ENCODE measurements at regions not wholly inside any gene's neighbourhood (a gene's known extent, or its start where the extent isn't known, plus 50 kb on each side); places are given as distances from the start of the nearest gene placed in this dataset.

- TF ChIP-seq, protein P1, sequence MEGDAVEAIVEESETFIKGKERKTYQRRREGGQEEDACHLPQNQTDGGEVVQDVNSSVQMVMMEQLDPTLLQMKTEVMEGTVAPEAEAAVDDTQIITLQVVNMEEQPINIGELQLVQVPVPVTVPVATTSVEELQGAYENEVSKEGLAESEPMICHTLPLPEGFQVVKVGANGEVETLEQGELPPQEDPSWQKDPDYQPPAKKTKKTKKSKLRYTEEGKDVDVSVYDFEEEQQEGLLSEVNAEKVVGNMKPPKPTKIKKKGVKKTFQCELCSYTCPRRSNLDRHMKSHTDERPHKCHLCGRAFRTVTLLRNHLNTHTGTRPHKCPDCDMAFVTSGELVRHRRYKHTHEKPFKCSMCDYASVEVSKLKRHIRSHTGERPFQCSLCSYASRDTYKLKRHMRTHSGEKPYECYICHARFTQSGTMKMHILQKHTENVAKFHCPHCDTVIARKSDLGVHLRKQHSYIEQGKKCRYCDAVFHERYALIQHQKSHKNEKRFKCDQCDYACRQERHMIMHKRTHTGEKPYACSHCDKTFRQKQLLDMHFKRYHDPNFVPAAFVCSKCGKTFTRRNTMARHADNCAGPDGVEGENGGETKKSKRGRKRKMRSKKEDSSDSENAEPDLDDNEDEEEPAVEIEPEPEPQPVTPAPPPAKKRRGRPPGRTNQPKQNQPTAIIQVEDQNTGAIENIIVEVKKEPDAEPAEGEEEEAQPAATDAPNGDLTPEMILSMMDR (IDR thresholded peaks at IDR 0.05), result no peak
Measured at GRCh38 chr5:82707741-82708140, 369.5 kb downstream of the TMEM167A start.

GRCh38 chr5:82704381-82704780 is 372.8 kb downstream of the TMEM167A start:
- TF ChIP-seq, protein P1 (IDR thresholded peaks at IDR 0.05), result no peak

GRCh38 chr5:82702046-82702445 is 375.1 kb downstream of the TMEM167A start:
- TF ChIP-seq, protein P1 (IDR thresholded peaks at IDR 0.05), result no peak

- TF ChIP-seq, protein P1 (IDR thresholded peaks at IDR 0.05), result no peak
Measured at GRCh38 chr5:82699737-82700136, 377.5 kb downstream of the TMEM167A start.

GRCh38 chr5:82698026-82698425 is 379.2 kb downstream of the TMEM167A start:
- TF ChIP-seq, protein P1 (IDR thresholded peaks at IDR 0.05), result no peak

DNA sequence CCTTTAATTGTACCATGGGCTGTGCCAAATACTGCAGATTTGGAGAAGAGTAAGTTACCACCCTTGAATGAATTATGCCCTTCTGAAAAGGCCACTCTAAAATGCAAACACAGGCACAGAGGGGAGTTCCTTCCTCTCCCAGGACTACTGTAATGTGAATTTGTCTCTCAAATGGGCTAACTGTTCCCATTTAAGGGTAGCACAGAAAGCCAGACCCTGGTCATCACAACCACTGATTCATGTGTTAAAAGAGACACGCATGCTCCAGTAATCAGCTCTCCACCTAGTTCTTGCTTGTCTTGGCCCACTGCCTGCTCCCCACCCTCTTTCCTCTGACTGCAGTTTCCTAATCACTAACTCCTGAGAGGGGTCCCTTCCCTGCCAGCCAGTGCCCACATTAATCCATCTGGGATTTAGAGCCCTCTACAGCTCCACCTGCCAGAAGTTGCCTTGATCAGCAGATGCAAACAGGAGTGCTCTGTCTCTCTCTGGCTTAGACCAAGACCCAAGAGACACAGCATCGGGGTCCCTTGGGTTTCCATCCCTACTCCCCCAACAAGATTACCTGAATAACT is 382.4 kb downstream of the TMEM167A start:
- TF ChIP-seq, protein P1 (IDR thresholded peaks at IDR 0.05), result no peak

DNA sequence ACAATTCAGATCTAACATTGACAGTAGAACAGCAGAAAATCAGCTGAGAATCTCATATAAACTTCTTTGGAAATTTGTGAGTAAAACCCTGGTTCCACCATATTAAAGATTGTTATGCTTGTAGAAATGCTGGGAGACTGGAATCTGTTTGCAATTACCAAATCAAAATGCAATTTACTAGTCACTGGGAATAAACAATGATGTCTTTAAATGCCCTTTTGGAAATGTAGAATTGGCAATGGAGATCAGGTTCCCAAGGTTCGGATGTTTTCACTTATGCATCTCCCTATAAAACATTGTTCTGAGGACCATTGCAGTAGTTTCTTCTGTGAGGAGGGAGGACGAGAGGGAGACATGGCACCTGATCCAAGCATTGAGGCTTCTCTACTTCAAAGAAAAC is 384.4 kb downstream of the TMEM167A start:
- TF ChIP-seq, protein P1 (IDR thresholded peaks at IDR 0.05), result no peak

DNA sequence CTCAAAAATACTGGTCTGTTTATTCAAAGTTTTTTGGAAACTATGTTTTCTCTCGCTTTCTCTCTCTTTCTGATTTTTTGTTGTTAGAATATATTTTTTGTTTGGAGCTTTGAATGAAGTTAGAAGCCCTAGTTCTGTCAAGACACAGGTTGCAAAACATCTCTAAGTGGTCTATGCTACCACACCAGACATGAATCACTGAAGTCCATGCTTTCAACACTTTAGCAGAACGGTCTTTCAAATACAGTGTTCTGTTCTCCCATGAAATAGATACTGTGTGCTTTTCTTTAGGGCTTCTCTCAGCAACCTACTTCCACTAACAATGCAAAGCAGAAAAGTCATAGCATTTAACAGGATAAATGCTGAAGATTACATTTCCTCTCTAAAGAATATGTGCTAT is 392.5 kb downstream of the TMEM167A start:
- TF ChIP-seq, protein P1 (IDR thresholded peaks at IDR 0.05), result no peak
